WTC11 (cell line): ENCODE measurements at regions not wholly inside any gene's neighbourhood (a gene's known extent, or its start where the extent isn't known, plus 50 kb on each side); places are given as distances from the start of the nearest gene placed in this dataset.
"Not testable (repeated sequence)": the region's sequence is repeated elsewhere in the genome, so short reads cannot be mapped to it uniquely, and the experiment has no call there.

Source experiments
- ATAC-seq: fragments of 200-7000 bp; cut with Tn5 transposase; 2 replicates; pipeline ENCODE4 v1.10.0; 2021; ENCODE audit warnings: mild to moderate bottlenecking, moderate library complexity
- CTCF ChIA-PET: fragments of 300-600 bp; sonication (Branson Sonifier 250); formaldehyde crosslinking; loops from one replicate; lab custom pipeline; 2021; ENCODE audit warnings: antibody characterized with exemption; lab: Charles Lee
- POLR2A ChIA-PET: fragments of 350-600 bp; sonication (Branson Sonifier 250); formaldehyde crosslinking; loops from one replicate; lab custom pipeline; 2021; ENCODE audit warnings: antibody characterized with exemption; lab: Charles Lee
- DNase-seq: peaks from one replicate; pipeline ENCODE4 v3.0.0; 2021; ENCODE audit warnings: low spot score
- H3K27ac Mint-ChIP-seq: 2 replicates; pipeline ENCODE4 v1.8.0; 2021; ENCODE audit warnings: mixed read lengths
- H3K27me3 Mint-ChIP-seq: 2 replicates; pipeline ENCODE4 v1.8.0; 2021; ENCODE audit warnings: low read depth, mild to moderate bottlenecking, moderate library complexity, mixed read lengths
- H3K36me3 Mint-ChIP-seq: 2 replicates; pipeline ENCODE4 v1.8.0; 2021; ENCODE audit warnings: mixed read lengths
- H3K4me1 Mint-ChIP-seq: 2 replicates; pipeline ENCODE4 v1.8.0; 2022; ENCODE audit warnings: mixed read lengths
- H3K4me3 Mint-ChIP-seq: 2 replicates; pipeline ENCODE4 v1.8.0; 2021; ENCODE audit warnings: mild to moderate bottlenecking, moderate library complexity, mixed read lengths
- H3K9me3 Mint-ChIP-seq: 2 replicates; pipeline ENCODE4 v1.8.0; 2021; ENCODE audit warnings: mixed read lengths
- ATF1 ChIP-seq: sonication (generic); formaldehyde crosslinking; IDR thresholded peaks from 2 replicates; pipeline ENCODE4 v1.8.1; 2023; ENCODE audit warnings: mild to moderate bottlenecking, moderate library complexity, missing genetic modification reagents
- FOXJ3 ChIP-seq: sonication (generic); formaldehyde crosslinking; IDR thresholded peaks from 2 replicates; pipeline ENCODE4 v1.9.0; 2021; ENCODE audit warnings: missing genetic modification reagents, mild to moderate bottlenecking, borderline replicate concordance
- FOXP1 ChIP-seq: sonication (generic); formaldehyde crosslinking; IDR thresholded peaks from 2 replicates; pipeline ENCODE4 v1.8.0; 2022; ENCODE audit warnings: missing genetic modification reagents, mild to moderate bottlenecking, moderate library complexity, borderline replicate concordance
- GTF2I ChIP-seq: fragments of 250-450 bp; sonication (Bioruptor Pico); conservative IDR thresholded peaks from 2 replicates; pipeline ENCODE4 v1.4.0; 2021; ENCODE audit warnings: mild to moderate bottlenecking
- NFATC4 ChIP-seq: fragments of 250-450 bp; sonication (Bioruptor Pico); IDR thresholded peaks from 2 replicates; pipeline ENCODE4 v1.9.0; 2021; ENCODE audit warnings: mild to moderate bottlenecking
- NFYB ChIP-seq: sonication (generic); formaldehyde crosslinking; conservative IDR thresholded peaks from 2 replicates; pipeline ENCODE4 v1.8.0; 2022; ENCODE audit warnings: low read depth, missing genetic modification reagents
- PRRX2 ChIP-seq: fragments of 250-450 bp; sonication (Bioruptor Pico); IDR thresholded peaks from 2 replicates; pipeline ENCODE4 v1.8.0; 2021; ENCODE audit warnings: mild to moderate bottlenecking
- RELA ChIP-seq: sonication (generic); formaldehyde crosslinking; IDR thresholded peaks from 2 replicates; pipeline ENCODE4 v1.8.1; 2022; ENCODE audit warnings: missing genetic modification reagents, mild to moderate bottlenecking, borderline replicate concordance
- SMAD3 ChIP-seq: sonication (generic); formaldehyde crosslinking; IDR thresholded peaks from 2 replicates; pipeline ENCODE4 v1.8.0; 2022; ENCODE audit warnings: missing genetic modification reagents, mild to moderate bottlenecking, borderline replicate concordance
- TEAD1 ChIP-seq: sonication (generic); formaldehyde crosslinking; IDR thresholded peaks from 2 replicates; pipeline ENCODE4 v1.8.0; 2022; ENCODE audit warnings: mild to moderate bottlenecking, missing genetic modification reagents
- ZBTB21 ChIP-seq: sonication (generic); formaldehyde crosslinking; IDR thresholded peaks from 2 replicates; pipeline ENCODE4 v1.8.1; 2023; ENCODE audit warnings: mild to moderate bottlenecking, missing genetic modification reagents, borderline replicate concordance
- ZNF232 ChIP-seq: sonication (generic); formaldehyde crosslinking; IDR thresholded peaks from 2 replicates; pipeline ENCODE4 v1.8.0; 2022; ENCODE audit warnings: mild to moderate bottlenecking, missing genetic modification reagents
- TF ChIP-seq, protein P1 (sequence below): sonication (generic); formaldehyde crosslinking; IDR thresholded peaks from 2 replicates; pipeline ENCODE4 v1.8.1; 2022; ENCODE audit warnings: mild to moderate bottlenecking, missing genetic modification reagents, moderate library complexity, borderline replicate concordance
- TF ChIP-seq, protein P2 (sequence below): sonication (generic); formaldehyde crosslinking; IDR thresholded peaks from 2 replicates; pipeline ENCODE4 v1.8.1; 2023; ENCODE audit warnings: mild to moderate bottlenecking, missing genetic modification reagents, moderate library complexity
- TF ChIP-seq, protein P3 (sequence below): sonication (generic); formaldehyde crosslinking; IDR thresholded peaks from 2 replicates; pipeline ENCODE4 v1.8.1; 2022; ENCODE audit warnings: mild to moderate bottlenecking, moderate library complexity, missing genetic modification reagents
- TF ChIP-seq, protein P4 (sequence below): fragments of 200-600 bp; IDR thresholded peaks from 2 replicates; pipeline ENCODE4 v1.8.0; 2022; ENCODE audit warnings: antibody characterized with exemption
- TF ChIP-seq, protein P5 (sequence below): fragments of 250-450 bp; sonication (Bioruptor Pico); IDR thresholded peaks from 2 replicates; pipeline ENCODE4 v1.9.0; 2021; ENCODE audit warnings: mild to moderate bottlenecking, borderline replicate concordance
- TF ChIP-seq, protein P6 (sequence below): sonication (generic); formaldehyde crosslinking; IDR thresholded peaks from 2 replicates; pipeline ENCODE4 v1.8.0; 2023; ENCODE audit warnings: mild to moderate bottlenecking, missing genetic modification reagents
- TF ChIP-seq, protein P7 (sequence below): fragments of 250-450 bp; sonication (Bioruptor Pico); IDR thresholded peaks from 2 replicates; pipeline ENCODE4 v1.9.0; 2021; ENCODE audit warnings: mild to moderate bottlenecking

DNA sequence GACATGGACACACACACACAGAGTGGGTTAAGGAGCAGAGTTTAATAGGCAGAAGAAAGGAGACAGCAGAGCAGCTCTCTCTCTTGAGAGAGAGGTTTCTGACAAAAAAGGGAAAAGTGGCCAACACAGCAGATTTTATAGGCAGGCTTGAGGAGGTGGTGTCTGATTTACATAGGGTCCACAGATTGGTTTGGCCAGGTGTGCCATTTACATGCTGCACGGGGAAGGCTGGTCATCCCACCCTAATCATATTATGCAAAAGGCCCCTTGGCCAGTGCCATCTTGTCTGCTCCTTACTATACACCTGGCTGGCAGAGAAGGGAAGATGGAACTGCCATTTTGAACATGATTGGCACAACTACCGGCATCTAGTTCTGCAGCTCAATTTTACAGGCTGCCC, 240.8 kb downstream of the NPR3 start:
- Mint-ChIP-seq H3K27me3 (no peaks in the 10 kb centered on the region), H3K4me3 (no peak overlapping the region), H3K27ac (peak overlapping the region; percentile 27), H3K9me3 (peaks cover 14% of the 10 kb centered on the region), H3K36me3 (peaks cover 8% of the 10 kb centered on the region; the same call in 1 of the 2 replicates), H3K4me1 (peaks cover 37% of the 10 kb centered on the region)
- peak; percentile 54 for ATAC-seq
- POLR2A ChIA-PET, result no interaction called here
- CTCF ChIA-PET, result interaction anchor here (0.9 kb wide), 1 partner anchor 99 kb away, joined by 3 read pairs; no protein-coding TSS in a partner anchor
- TF ChIP-seq, protein P1, sequence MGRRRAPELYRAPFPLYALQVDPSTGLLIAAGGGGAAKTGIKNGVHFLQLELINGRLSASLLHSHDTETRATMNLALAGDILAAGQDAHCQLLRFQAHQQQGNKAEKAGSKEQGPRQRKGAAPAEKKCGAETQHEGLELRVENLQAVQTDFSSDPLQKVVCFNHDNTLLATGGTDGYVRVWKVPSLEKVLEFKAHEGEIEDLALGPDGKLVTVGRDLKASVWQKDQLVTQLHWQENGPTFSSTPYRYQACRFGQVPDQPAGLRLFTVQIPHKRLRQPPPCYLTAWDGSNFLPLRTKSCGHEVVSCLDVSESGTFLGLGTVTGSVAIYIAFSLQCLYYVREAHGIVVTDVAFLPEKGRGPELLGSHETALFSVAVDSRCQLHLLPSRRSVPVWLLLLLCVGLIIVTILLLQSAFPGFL (CRISPR knock-in tag), result no peak
- TF ChIP-seq ZNF232, result no peak
- TF ChIP-seq, protein P2, sequence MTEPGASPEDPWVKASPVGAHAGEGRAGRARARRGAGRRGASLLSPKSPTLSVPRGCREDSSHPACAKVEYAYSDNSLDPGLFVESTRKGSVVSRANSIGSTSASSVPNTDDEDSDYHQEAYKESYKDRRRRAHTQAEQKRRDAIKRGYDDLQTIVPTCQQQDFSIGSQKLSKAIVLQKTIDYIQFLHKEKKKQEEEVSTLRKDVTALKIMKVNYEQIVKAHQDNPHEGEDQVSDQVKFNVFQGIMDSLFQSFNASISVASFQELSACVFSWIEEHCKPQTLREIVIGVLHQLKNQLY (CRISPR knock-in tag), result no peak
- no peak for TF ChIP-seq ATF1
- no peak for TF ChIP-seq NFATC4
- TF ChIP-seq, protein P3, sequence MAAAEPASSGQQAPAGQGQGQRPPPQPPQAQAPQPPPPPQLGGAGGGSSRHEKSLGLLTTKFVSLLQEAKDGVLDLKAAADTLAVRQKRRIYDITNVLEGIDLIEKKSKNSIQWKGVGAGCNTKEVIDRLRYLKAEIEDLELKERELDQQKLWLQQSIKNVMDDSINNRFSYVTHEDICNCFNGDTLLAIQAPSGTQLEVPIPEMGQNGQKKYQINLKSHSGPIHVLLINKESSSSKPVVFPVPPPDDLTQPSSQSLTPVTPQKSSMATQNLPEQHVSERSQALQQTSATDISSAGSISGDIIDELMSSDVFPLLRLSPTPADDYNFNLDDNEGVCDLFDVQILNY (CRISPR knock-in tag), result no peak
- DNase-seq, result no peak

DNA sequence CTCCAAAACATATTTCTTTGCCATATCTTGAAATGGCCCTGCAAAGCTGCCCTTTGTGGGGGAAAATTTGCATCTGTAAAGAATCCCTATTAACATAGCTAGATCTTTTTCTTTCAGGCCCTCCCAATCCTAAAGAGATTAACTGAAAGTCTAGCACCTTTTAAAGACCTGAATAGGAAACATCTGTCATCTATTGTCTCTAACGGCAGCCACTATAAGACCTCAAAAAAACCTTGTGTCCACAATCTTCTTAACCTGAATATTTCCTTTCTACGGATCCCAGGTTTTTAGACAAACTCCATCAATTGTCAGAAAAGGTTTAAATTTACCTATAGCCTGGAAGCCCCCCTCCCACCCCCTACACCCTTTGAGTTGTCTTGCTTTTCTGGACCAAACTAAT, 241.3 kb downstream of the NPR3 start:
- DNase-seq, H3K27ac Mint-ChIP-seq, H3K4me3 Mint-ChIP-seq, CTCF ChIA-PET, POLR2A ChIA-PET, H3K36me3 Mint-ChIP-seq, H3K27me3 Mint-ChIP-seq: not testable (repeated sequence)
- H3K9me3 Mint-ChIP-seq, result peaks cover 18% of the 10 kb centered on the region
- H3K4me1 Mint-ChIP-seq, result peaks cover 37% of the 10 kb centered on the region
- ATAC-seq, result peak; percentile 37

DNA sequence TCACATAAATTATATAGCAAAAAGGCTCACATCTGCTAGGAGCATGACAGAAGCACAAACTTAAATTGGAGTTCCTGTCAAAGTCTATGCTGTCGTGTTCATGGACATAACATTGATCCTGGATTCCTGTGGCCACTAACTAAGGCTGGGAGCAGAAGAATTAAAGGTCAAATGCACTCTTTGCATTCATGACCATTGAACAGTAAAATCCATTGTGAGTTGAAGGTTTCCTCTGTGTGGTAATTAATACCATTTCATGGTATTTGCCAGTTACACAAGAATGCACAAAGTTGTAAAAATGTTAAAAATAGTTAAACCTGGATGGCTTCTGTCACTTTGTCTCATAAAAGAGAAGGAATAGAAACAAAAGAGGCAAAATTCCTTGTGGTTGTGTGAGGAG, 242.6 kb downstream of the NPR3 start:
- DNase-seq, result no peak
- Mint-ChIP-seq H3K36me3 (peaks cover 8% of the 10 kb centered on the region), H3K4me1 (peaks cover 37% of the 10 kb centered on the region), H3K9me3 (peaks cover 26% of the 10 kb centered on the region), H3K4me3 (no peak overlapping the region), H3K27me3 (no peaks in the 10 kb centered on the region), H3K27ac (0 out of 2 replicates have a peak overlapping the region, but pooled peaks have one; percentile 14)
- CTCF ChIA-PET, result interaction anchor here (0.9 kb wide), 1 partner anchor 37 kb away, joined by 3 read pairs; no protein-coding TSS in a partner anchor
- no peak for ATAC-seq
- POLR2A ChIA-PET, result no interaction called here
- no peak for TF ChIP-seq RELA (CRISPR knock-in tag)
- no peak for TF ChIP-seq FOXP1 (CRISPR knock-in tag)
- TF ChIP-seq, protein P4, sequence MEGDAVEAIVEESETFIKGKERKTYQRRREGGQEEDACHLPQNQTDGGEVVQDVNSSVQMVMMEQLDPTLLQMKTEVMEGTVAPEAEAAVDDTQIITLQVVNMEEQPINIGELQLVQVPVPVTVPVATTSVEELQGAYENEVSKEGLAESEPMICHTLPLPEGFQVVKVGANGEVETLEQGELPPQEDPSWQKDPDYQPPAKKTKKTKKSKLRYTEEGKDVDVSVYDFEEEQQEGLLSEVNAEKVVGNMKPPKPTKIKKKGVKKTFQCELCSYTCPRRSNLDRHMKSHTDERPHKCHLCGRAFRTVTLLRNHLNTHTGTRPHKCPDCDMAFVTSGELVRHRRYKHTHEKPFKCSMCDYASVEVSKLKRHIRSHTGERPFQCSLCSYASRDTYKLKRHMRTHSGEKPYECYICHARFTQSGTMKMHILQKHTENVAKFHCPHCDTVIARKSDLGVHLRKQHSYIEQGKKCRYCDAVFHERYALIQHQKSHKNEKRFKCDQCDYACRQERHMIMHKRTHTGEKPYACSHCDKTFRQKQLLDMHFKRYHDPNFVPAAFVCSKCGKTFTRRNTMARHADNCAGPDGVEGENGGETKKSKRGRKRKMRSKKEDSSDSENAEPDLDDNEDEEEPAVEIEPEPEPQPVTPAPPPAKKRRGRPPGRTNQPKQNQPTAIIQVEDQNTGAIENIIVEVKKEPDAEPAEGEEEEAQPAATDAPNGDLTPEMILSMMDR, result no peak
- TF ChIP-seq, protein P5, sequence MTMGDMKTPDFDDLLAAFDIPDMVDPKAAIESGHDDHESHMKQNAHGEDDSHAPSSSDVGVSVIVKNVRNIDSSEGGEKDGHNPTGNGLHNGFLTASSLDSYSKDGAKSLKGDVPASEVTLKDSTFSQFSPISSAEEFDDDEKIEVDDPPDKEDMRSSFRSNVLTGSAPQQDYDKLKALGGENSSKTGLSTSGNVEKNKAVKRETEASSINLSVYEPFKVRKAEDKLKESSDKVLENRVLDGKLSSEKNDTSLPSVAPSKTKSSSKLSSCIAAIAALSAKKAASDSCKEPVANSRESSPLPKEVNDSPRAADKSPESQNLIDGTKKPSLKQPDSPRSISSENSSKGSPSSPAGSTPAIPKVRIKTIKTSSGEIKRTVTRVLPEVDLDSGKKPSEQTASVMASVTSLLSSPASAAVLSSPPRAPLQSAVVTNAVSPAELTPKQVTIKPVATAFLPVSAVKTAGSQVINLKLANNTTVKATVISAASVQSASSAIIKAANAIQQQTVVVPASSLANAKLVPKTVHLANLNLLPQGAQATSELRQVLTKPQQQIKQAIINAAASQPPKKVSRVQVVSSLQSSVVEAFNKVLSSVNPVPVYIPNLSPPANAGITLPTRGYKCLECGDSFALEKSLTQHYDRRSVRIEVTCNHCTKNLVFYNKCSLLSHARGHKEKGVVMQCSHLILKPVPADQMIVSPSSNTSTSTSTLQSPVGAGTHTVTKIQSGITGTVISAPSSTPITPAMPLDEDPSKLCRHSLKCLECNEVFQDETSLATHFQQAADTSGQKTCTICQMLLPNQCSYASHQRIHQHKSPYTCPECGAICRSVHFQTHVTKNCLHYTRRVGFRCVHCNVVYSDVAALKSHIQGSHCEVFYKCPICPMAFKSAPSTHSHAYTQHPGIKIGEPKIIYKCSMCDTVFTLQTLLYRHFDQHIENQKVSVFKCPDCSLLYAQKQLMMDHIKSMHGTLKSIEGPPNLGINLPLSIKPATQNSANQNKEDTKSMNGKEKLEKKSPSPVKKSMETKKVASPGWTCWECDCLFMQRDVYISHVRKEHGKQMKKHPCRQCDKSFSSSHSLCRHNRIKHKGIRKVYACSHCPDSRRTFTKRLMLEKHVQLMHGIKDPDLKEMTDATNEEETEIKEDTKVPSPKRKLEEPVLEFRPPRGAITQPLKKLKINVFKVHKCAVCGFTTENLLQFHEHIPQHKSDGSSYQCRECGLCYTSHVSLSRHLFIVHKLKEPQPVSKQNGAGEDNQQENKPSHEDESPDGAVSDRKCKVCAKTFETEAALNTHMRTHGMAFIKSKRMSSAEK, result no peak
- TF ChIP-seq, protein P6, sequence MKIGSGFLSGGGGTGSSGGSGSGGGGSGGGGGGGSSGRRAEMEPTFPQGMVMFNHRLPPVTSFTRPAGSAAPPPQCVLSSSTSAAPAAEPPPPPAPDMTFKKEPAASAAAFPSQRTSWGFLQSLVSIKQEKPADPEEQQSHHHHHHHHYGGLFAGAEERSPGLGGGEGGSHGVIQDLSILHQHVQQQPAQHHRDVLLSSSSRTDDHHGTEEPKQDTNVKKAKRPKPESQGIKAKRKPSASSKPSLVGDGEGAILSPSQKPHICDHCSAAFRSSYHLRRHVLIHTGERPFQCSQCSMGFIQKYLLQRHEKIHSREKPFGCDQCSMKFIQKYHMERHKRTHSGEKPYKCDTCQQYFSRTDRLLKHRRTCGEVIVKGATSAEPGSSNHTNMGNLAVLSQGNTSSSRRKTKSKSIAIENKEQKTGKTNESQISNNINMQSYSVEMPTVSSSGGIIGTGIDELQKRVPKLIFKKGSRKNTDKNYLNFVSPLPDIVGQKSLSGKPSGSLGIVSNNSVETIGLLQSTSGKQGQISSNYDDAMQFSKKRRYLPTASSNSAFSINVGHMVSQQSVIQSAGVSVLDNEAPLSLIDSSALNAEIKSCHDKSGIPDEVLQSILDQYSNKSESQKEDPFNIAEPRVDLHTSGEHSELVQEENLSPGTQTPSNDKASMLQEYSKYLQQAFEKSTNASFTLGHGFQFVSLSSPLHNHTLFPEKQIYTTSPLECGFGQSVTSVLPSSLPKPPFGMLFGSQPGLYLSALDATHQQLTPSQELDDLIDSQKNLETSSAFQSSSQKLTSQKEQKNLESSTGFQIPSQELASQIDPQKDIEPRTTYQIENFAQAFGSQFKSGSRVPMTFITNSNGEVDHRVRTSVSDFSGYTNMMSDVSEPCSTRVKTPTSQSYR (CRISPR knock-in tag), result no peak
- no peak for TF ChIP-seq GTF2I (CRISPR knock-in tag)
- no peak for TF ChIP-seq TEAD1 (CRISPR knock-in tag)
- TF ChIP-seq SMAD3 (CRISPR knock-in tag), result no peak
- TF ChIP-seq, protein P7, sequence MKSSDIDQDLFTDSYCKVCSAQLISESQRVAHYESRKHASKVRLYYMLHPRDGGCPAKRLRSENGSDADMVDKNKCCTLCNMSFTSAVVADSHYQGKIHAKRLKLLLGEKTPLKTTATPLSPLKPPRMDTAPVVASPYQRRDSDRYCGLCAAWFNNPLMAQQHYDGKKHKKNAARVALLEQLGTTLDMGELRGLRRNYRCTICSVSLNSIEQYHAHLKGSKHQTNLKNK (CRISPR knock-in tag), result no peak
- TF ChIP-seq NFYB, result no peak
- no peak for TF ChIP-seq ZBTB21 (CRISPR knock-in tag)
- no peak for TF ChIP-seq FOXJ3 (CRISPR knock-in tag)
- no peak for TF ChIP-seq PRRX2 (CRISPR knock-in tag)
- TF ChIP-seq, protein P3 (CRISPR knock-in tag), result no peak
